GM23338 (cell line): ENCODE measurements at regions not wholly inside any gene's neighbourhood (a gene's known extent, or its start where the extent isn't known, plus 50 kb on each side); places are given as distances from the start of the nearest gene placed in this dataset.

Source experiments
- ATAC-seq: fragments of 200-7000 bp; cut with Tn5 transposase; 3 replicates; pipeline ENCODE4 v1.9.1; 2020
- DNase-seq: peaks from one replicate; pipeline ENCODE4 v3.0.0-alpha.2; 2015; ENCODE audit warnings: low spot score
- H2AFZ ChIP-seq: fragments of 200-600 bp; sonication (generic); 2 replicates; pipeline ENCODE4 v1.8.0; 2016; ENCODE audit warnings: antibody characterized with exemption, mild to moderate bottlenecking, moderate library complexity
- H3F3A ChIP-seq: fragments of 200-600 bp; sonication (generic); replicated peaks from 2 replicates; pipeline ENCODE4 v1.8.0; 2017; ENCODE audit warnings: antibody characterized with exemption, mixed run types, low read depth
- H3K27ac ChIP-seq: fragments of 200-600 bp; sonication (generic); 2 replicates; pipeline ENCODE4 v1.6.1; 2016; ENCODE audit warnings: low read depth
- H3K27me3 ChIP-seq: fragments of 200-600 bp; sonication (generic); 2 replicates; pipeline ENCODE4 v1.8.0; 2016; ENCODE audit warnings: mild to moderate bottlenecking, mixed run types, moderate library complexity; ENCODE audit not compliant: insufficient read depth
- H3K36me3 ChIP-seq: fragments of 200-600 bp; sonication (generic); 2 replicates; pipeline ENCODE4 v1.8.0; 2016; ENCODE audit warnings: mild to moderate bottlenecking; ENCODE audit not compliant: insufficient read depth
- H3K4me1 ChIP-seq: fragments of 200-600 bp; sonication (generic); 2 replicates; pipeline ENCODE4 v1.8.0; 2016; ENCODE audit warnings: mild to moderate bottlenecking, moderate library complexity; ENCODE audit not compliant: insufficient read depth
- H3K4me2 ChIP-seq: fragments of 200-600 bp; sonication (generic); 2 replicates; pipeline ENCODE4 v1.7.1; 2017; ENCODE audit warnings: mixed run types
- H3K4me3 ChIP-seq: fragments of 200-600 bp; sonication (generic); 2 replicates; pipeline ENCODE4 v1.6.1; 2016; ENCODE audit warnings: mixed run types
- H3K79me2 ChIP-seq: fragments of 200-600 bp; sonication (generic); replicated peaks from 2 replicates; pipeline ENCODE4 v1.8.0; 2017; ENCODE audit warnings: mild to moderate bottlenecking; ENCODE audit not compliant: insufficient read depth
- H3K9me2 ChIP-seq: fragments of 200-600 bp; sonication (generic); 2 replicates; pipeline ENCODE4 v1.8.0; 2017; ENCODE audit not compliant: insufficient read depth
- H4K20me1 ChIP-seq: fragments of 200-600 bp; sonication (generic); replicated peaks from 2 replicates; pipeline ENCODE4 v1.8.0; 2017; ENCODE audit warnings: mild to moderate bottlenecking; ENCODE audit not compliant: insufficient read depth
- H3K27ac Mint-ChIP-seq: 2 replicates; pipeline ENCODE4 v1.8.0; 2020; ENCODE audit warnings: inconsistent platforms, mild to moderate bottlenecking, moderate library complexity, mixed read lengths
- H3K27me3 Mint-ChIP-seq: 3 replicates; pipeline ENCODE4 v1.8.0; 2022; ENCODE audit warnings: low read depth, mild to moderate bottlenecking, moderate library complexity, mixed read lengths, inconsistent platforms; ENCODE audit not compliant: insufficient read depth, poor library complexity
- H3K36me3 Mint-ChIP-seq: 3 replicates; pipeline ENCODE4 v1.8.0; 2021; ENCODE audit warnings: low read depth, mild to moderate bottlenecking, inconsistent platforms, moderate library complexity, mixed read lengths
- H3K4me1 Mint-ChIP-seq: 3 replicates; pipeline ENCODE4 v1.8.0; 2020; ENCODE audit warnings: mild to moderate bottlenecking, inconsistent platforms, mixed read lengths
- H3K4me3 Mint-ChIP-seq: 3 replicates; pipeline ENCODE4 v1.8.0; 2021; ENCODE audit warnings: moderate library complexity, mild to moderate bottlenecking, inconsistent platforms, mixed read lengths
- H3K9me3 Mint-ChIP-seq: 3 replicates; pipeline ENCODE4 v1.8.0; 2020; ENCODE audit warnings: moderate library complexity, mild to moderate bottlenecking, inconsistent platforms, mixed read lengths
- CREB1 ChIP-seq: fragments of 250-450 bp; sonication (Bioruptor Pico); IDR thresholded peaks from 2 replicates; pipeline ENCODE4 v1.5.0; 2020; ENCODE audit warnings: low read depth, mild to moderate bottlenecking, moderate library complexity
- CTCF ChIP-seq, 2 experiments: fragments of 200-600 bp in 1 of 2; sonication (generic) in 1 of 2; conservative IDR thresholded peaks; 2 replicates each; pipeline versions ENCODE4 v1.5.1 to v1.6.1; 2016 to 2017; ENCODE audit warnings: antibody characterized with exemption in 2 of 2, low read depth in 2 of 2, mild to moderate bottlenecking in 2 of 2, moderate library complexity in 1 of 2
- ETS1 ChIP-seq: IDR thresholded peaks from 2 replicates; pipeline ENCODE4 v1.6.1; 2016; ENCODE audit warnings: antibody characterized with exemption
- EZH2 ChIP-seq: fragments of 200-600 bp; sonication (generic); IDR thresholded peaks from one replicate; pipeline ENCODE4 v1.8.0; 2017; ENCODE audit warnings: antibody characterized with exemption, mild to moderate bottlenecking, low read depth; ENCODE audit not compliant: unreplicated experiment
- EZH2phosphoT487 ChIP-seq: fragments of 200-600 bp; sonication (generic); IDR thresholded peaks from one replicate; pipeline ENCODE4 v1.8.1; 2018; ENCODE audit warnings: antibody characterized with exemption; ENCODE audit not compliant: unreplicated experiment
- JUNB ChIP-seq: IDR thresholded peaks from one replicate; pipeline ENCODE4 v1.6.1; 2016; ENCODE audit warnings: antibody characterized with exemption; ENCODE audit not compliant: unreplicated experiment
- NANOG ChIP-seq: IDR thresholded peaks from 2 replicates; pipeline ENCODE4 v1.6.1; 2016; ENCODE audit warnings: antibody characterized with exemption, borderline replicate concordance
- POLR2AphosphoS5 ChIP-seq: IDR thresholded peaks from 2 replicates; pipeline ENCODE4 v1.6.1; 2016; ENCODE audit warnings: antibody characterized with exemption, low read depth
- REST ChIP-seq: IDR thresholded peaks from one replicate; pipeline ENCODE4 v1.6.1; 2018; ENCODE audit warnings: antibody characterized with exemption; ENCODE audit not compliant: unreplicated experiment
- STAT1 ChIP-seq: IDR thresholded peaks from one replicate; pipeline ENCODE4 v1.6.1; 2016; ENCODE audit warnings: antibody characterized with exemption; ENCODE audit not compliant: unreplicated experiment
- ZNF114 ChIP-seq: fragments of 250-450 bp; sonication (Bioruptor Pico); IDR thresholded peaks from 2 replicates; pipeline ENCODE4 v1.5.0; 2020; ENCODE audit warnings: mild to moderate bottlenecking, moderate library complexity
- ZNF331 ChIP-seq: fragments of 250-450 bp; sonication (Bioruptor Pico); IDR thresholded peaks from 2 replicates; pipeline ENCODE4 v1.5.0; 2020; ENCODE audit warnings: low read depth, mild to moderate bottlenecking, moderate library complexity
- ZNF462 ChIP-seq: fragments of 250-450 bp; sonication (Bioruptor Pico); IDR thresholded peaks from 2 replicates; pipeline ENCODE4 v1.5.0; 2020; ENCODE audit warnings: mild to moderate bottlenecking, moderate library complexity

GRCh38 chr7:106423111-106423510, 138.3 kb upstream of the NAMPT start:
- no peak overlapping the region for H3K4me3 ChIP-seq
- H3K27me3 ChIP-seq: no peaks in the 10 kb centered on the region
- Mint-ChIP-seq H3K27me3 (peaks cover 5% of the 10 kb centered on the region), H3K4me3 (no peak overlapping the region), H3K9me3 (no peaks in the 10 kb centered on the region), H3K4me1 (no peaks in the 10 kb centered on the region; the same call in 2 of the 3 replicates), H3K27ac (no peak overlapping the region), H3K36me3 (no peaks in the 10 kb centered on the region)
- H3K4me1 ChIP-seq: no peaks in the 10 kb centered on the region
- no peaks in the 10 kb centered on the region for H4K20me1 ChIP-seq
- H3K36me3 ChIP-seq: no peaks in the 10 kb centered on the region
- ATAC-seq: no peak
- H3K79me2 ChIP-seq: no peaks in the 10 kb centered on the region
- H3K9me2 ChIP-seq: no peaks in the 10 kb centered on the region
- no peak overlapping the region for H2AFZ ChIP-seq
- no peak overlapping the region for H3K4me2 ChIP-seq
- DNase-seq: no peak
- no peak for TF ChIP-seq EZH2phosphoT487
- no peak for TF ChIP-seq STAT1
- no peak for TF ChIP-seq ZNF331 (CRISPR knock-in tag)
- no peak for TF ChIP-seq REST
- no peak for TF ChIP-seq ETS1
- TF ChIP-seq POLR2AphosphoS5: no peak
- no peak for TF ChIP-seq NANOG
- TF ChIP-seq ZNF462 (CRISPR knock-in tag): no peak
- no peak for TF ChIP-seq CTCF (conservative IDR thresholded peaks at IDR 0.05; ENCODE audit: low read depth in 2 of 2)
- no peak for TF ChIP-seq CREB1 (CRISPR knock-in tag)
- no peak for TF ChIP-seq JUNB
- TF ChIP-seq EZH2: no peak
- TF ChIP-seq ZNF114 (CRISPR knock-in tag): no peak
- H3K27ac ChIP-seq: no peak overlapping the region
- no peaks in the 10 kb centered on the region for H3F3A ChIP-seq
